ENCODE measurements at regions not wholly inside any gene's neighbourhood (a gene's known extent, or its start where the extent isn't known, plus 50 kb on each side); places are given as distances from the start of the nearest gene placed in this dataset.

- DNase-seq (ENCODE audit: low read depth in 2 of 2): no peak
Measured at GRCh38 chr11:15905366-15906104, 450.8 kb downstream of the SOX6 start.

GRCh38 chr11:15906481-15907035, 449.8 kb downstream of the SOX6 start:
- no peak for DNase-seq (ENCODE audit: low read depth in 2 of 2)

GRCh38 chr11:15907806-15908205, 448.5 kb downstream of the SOX6 start:
- no peak for DNase-seq (ENCODE audit: low read depth in 2 of 2)

GRCh38 chr11:15909937-15910598, 446.3 kb downstream of the SOX6 start:
- DNase-seq (ENCODE audit: low read depth in 2 of 2): no peak

- DNase-seq (ENCODE audit: low read depth in 2 of 2): no peak
Measured at GRCh38 chr11:15910761-15911160, 445.6 kb downstream of the SOX6 start.

- DNase-seq (ENCODE audit: low read depth in 2 of 2): no peak
Measured at GRCh38 chr11:15911377-15912044, 444.8 kb downstream of the SOX6 start.

- DNase-seq (ENCODE audit: low read depth in 2 of 2): no peak
Measured at GRCh38 chr11:15912291-15912690, 444.1 kb downstream of the SOX6 start.

GRCh38 chr11:15912825-15913224, 443.5 kb downstream of the SOX6 start:
- no peak for DNase-seq (ENCODE audit: low read depth in 2 of 2)

- DNase-seq (ENCODE audit: low read depth in 2 of 2): no peak
Measured at GRCh38 chr11:15913261-15913660, 443.1 kb downstream of the SOX6 start.
